GM06990 (cell line): ENCODE measurements at regions not wholly inside any gene's neighbourhood (a gene's known extent, or its start where the extent isn't known, plus 50 kb on each side); places are given as distances from the start of the nearest gene placed in this dataset.

ENCODE experiments used
- DNase-seq: peaks from one replicate; pipeline ENCODE4 v3.0.0-alpha.2; 2011; ENCODE audit not compliant: insufficient read length; ENCODE audit errors: extremely low read depth
- H3K27me3 ChIP-seq: replicated peaks from 2 replicates; pipeline ENCODE4 v1.6.0; 2011; ENCODE audit warnings: low read length; ENCODE audit not compliant: control insufficient read depth, insufficient read depth
- H3K36me3 ChIP-seq: 2 replicates; pipeline ENCODE4 v1.5.1; 2011; ENCODE audit warnings: low read length; ENCODE audit not compliant: control insufficient read depth, insufficient read depth
- H3K4me3 ChIP-seq: replicated peaks from 2 replicates; pipeline ENCODE4 v1.5.1; 2011; ENCODE audit warnings: low read depth, mild to moderate bottlenecking, control low read depth, low read length
- CTCF ChIP-seq: IDR thresholded peaks from 2 replicates; pipeline ENCODE4 v1.5.1; 2011; ENCODE audit warnings: low read length, control low read depth, mild to moderate bottlenecking, inconsistent platforms; ENCODE audit not compliant: insufficient read depth, poor library complexity, severe bottlenecking

GRCh38 chr5:12242950-12243888, 339.0 kb upstream of the CTNND2 start:
- no peak for TF ChIP-seq CTCF
- no peak for DNase-seq
- H3K4me3 ChIP-seq: no peak overlapping the region
- no peaks in the 10 kb centered on the region for H3K36me3 ChIP-seq
- no peaks in the 10 kb centered on the region for H3K27me3 ChIP-seq

- Histone ChIP-seq H3K36me3 (no peaks in the 10 kb centered on the region), H3K4me3 (no peak overlapping the region), H3K27me3 (no peaks in the 10 kb centered on the region)
- DNase-seq: no peak
- TF ChIP-seq CTCF: no peak
Measured at GRCh38 chr5:12237837-12238575, 333.8 kb upstream of the CTNND2 start.

DNA sequence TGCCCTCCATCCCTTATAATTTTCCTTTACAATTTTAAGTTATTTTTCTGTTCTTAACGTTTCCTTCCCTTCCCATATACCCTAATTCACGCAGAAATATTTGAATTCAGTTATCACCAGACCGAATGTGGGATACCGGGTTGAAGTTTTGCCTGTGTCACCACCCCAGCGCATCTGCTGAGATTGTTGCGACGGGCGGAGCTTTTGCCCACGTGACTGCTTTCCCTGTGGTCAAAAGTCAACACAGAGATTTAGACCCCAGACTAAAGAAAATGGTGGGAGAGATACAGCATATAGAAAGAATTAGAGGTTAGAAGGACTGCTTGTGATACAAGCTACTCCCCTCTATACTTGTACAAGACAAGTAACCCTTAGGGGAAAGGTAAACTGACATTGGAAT, 326.4 kb upstream of the CTNND2 start:
- Histone ChIP-seq H3K4me3 (no peak overlapping the region), H3K27me3 (no peaks in the 10 kb centered on the region), H3K36me3 (no peaks in the 10 kb centered on the region)
- TF ChIP-seq CTCF: no peak
- DNase-seq: no peak

DNA sequence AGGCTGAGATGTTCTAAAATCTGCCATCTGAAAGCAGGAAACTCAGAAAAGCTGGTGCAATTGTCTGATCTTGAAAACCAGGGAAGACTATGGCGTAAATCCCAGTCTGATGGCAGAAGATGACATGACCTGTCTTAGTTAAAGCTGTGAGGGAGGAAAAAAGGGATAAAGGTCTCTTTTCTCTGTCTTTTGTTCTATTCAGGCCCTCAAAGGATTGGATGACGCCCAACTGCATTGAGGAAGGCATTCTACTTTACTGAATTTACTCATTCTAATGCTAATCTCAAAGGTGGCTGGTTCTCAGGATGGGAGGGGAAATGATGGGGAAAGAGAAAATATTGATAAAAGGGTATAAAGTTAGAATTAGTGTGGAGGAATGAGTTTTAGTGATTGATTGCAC, 312.8 kb upstream of the CTNND2 start:
- no peaks in the 10 kb centered on the region for H3K27me3 ChIP-seq
- TF ChIP-seq CTCF: no peak
- no peak overlapping the region for H3K4me3 ChIP-seq
- no peaks in the 10 kb centered on the region for H3K36me3 ChIP-seq
- no peak for DNase-seq

DNA sequence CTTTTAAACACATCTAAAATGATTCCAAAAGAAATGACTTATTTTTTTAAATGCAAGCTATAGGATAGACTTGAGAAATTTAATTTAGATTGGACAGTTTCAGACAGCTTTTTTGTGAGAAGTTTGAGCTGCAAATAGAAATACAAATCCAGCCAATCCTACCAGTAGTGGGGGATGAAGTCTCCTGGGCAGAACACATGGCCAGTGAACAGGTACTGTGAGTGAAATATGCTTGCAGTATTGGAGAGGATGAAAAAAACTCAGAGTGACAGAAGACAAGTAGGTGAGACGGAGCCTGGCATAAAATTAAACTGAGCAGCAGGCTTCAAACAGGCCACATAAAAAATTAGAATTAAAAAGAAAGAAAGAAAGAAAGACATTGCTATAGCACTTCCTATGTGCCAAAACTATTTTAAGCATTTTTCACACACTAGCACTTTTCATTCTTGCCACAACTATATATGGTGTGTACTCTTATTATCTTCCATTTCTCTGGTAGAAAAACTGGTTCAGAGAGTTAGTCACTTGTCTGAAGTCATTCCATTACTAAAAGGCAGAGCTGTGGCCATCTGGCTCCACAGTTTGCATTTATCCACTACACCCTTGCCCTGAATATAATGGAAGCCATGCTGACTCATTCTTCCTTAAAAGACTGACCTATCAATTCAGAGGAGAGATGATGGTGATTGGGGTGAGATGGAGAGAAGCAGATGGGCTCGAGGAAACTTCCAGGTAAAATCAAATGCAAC, 310.2 kb upstream of the CTNND2 start:
- H3K4me3 ChIP-seq: no peak overlapping the region
- DNase-seq: no peak
- H3K36me3 ChIP-seq: no peaks in the 10 kb centered on the region
- TF ChIP-seq CTCF: no peak
- H3K27me3 ChIP-seq: no peaks in the 10 kb centered on the region
